ENCODE measurements at regions not wholly inside any gene's neighbourhood (a gene's known extent, or its start where the extent isn't known, plus 50 kb on each side); places are given as distances from the start of the nearest gene placed in this dataset.

- TF ChIP-seq YY1 (IDR thresholded peaks at IDR 0.05; ENCODE audit: low read depth) = no peak
- TF ChIP-seq RAD21 (IDR thresholded peaks at IDR 0.05; ENCODE audit: low read depth) = no peak
- TF ChIP-seq REST (IDR thresholded peaks at IDR 0.05; ENCODE audit: low read depth) = no peak
- TF ChIP-seq TEAD4 (IDR thresholded peaks at IDR 0.05) = no peak
- no peak for TF ChIP-seq EP300 (IDR thresholded peaks at IDR 0.05; ENCODE audit: borderline replicate concordance)
- TF ChIP-seq CEBPB (IDR thresholded peaks at IDR 0.05) = no peak
- TF ChIP-seq USF1 (IDR thresholded peaks at IDR 0.05) = no peak
- TF ChIP-seq MAX (IDR thresholded peaks at IDR 0.05) = no peak
These were observed 79.4 kb downstream of the DACT2 start for GRCh38 chr6:168240160-168240559.

Data from Ishikawa (cell line).